Spinal cord (tissue), 9 donors: ENCODE measurements at regions not wholly inside any gene's neighbourhood (a gene's known extent, or its start where the extent isn't known, plus 50 kb on each side); places are given as distances from the start of the nearest gene placed in this dataset.
"Not testable (repeated sequence)": the region's sequence is repeated elsewhere in the genome, so short reads cannot be mapped to it uniquely, and the experiment has no call there.

Experiments used
- DNase-seq, 6 donors: peaks; one replicate each; pipeline versions ENCODE4 v3.0.0 to v3.0.0-alpha.2; 2013 to 2015; ENCODE audit warnings: low spot score in 6 of 6, low read depth in 4 of 6
- H3K27ac ChIP-seq: one replicate; pipeline ENCODE4 v1.5.1; 2013; ENCODE audit warnings: low read depth, low read length, control low read depth
- H3K27me3 ChIP-seq: one replicate; pipeline ENCODE4 v1.6.1; 2013; ENCODE audit warnings: low read length; ENCODE audit not compliant: control insufficient read depth, insufficient read depth
- H3K36me3 ChIP-seq: one replicate; pipeline ENCODE4 v1.6.1; 2013; ENCODE audit warnings: low read length; ENCODE audit not compliant: control insufficient read depth, insufficient read depth
- H3K4me1 ChIP-seq: one replicate; pipeline ENCODE4 v1.6.1; 2013; ENCODE audit warnings: low read length; ENCODE audit not compliant: control insufficient read depth, insufficient read depth
- H3K4me3 ChIP-seq: one replicate; pipeline ENCODE4 v1.5.1; 2013; ENCODE audit warnings: low read depth, low read length, control low read depth
- H3K9me3 ChIP-seq: one replicate; pipeline ENCODE4 v1.6.1; 2013; ENCODE audit warnings: low read length; ENCODE audit not compliant: control insufficient read depth, insufficient read depth
- WGBS: methylation state at CpG from one replicate; pipeline ENCODE4 v1.1.5; 2013; ENCODE audit warnings: missing lambda C conversion rate; ENCODE audit not compliant: insufficient coverage; 5-methylcytosine and 5-hydroxymethylcytosine counted together
- donor health status: healthy.

DNA sequence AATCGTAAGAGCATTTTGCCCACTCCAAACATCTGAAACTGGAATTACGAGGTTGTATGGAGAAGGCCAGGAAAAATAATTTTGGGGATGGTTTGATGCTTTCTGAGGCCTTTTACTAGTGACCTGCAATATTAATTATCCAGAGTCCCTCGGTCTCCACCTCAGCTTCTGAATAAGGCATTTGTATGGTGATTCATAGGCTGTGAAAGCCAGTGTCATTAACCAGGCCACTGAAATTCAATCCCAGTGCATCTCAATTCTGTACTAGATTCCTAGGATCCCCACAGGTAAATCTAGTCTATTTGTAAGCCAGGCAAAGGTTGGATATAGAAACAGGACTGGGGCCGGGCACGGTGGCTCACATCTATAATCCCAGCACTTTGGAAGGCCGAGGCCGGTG, 135.4 kb upstream of the RBPJ start:
- Histone ChIP-seq H3K27me3 (no peaks in the 10 kb centered on the region), H3K4me3 (no peak overlapping the region), H3K9me3 (no peaks in the 10 kb centered on the region), H3K27ac (no peak overlapping the region), H3K4me1 (no peaks in the 10 kb centered on the region), H3K36me3 (no peaks in the 10 kb centered on the region)
- 100% methylated on average over 1 of the region's 7 CpGs for WGBS
- DNase-seq: no peak

DNA sequence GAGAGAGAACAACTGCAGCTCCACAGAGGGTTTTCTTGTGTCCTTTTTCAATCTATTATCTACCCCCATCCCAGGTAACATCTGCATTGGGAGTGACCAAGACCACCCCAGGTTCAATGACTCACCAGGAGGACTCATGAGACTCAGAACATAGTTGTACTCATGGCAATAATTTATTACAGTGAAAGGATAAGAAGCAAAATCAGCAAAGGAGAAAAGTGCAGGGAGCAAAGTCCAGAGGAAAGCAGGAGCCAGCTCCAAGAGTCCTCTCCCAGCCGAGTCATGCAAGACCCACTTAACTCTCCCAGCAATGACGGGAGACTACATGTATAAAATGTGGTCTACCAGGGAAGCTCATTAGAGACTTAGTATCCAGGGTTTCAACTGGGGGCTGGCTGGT, 129.5 kb upstream of the RBPJ start:
- Histone ChIP-seq H3K4me1 (no peaks in the 10 kb centered on the region), H3K27me3 (no peaks in the 10 kb centered on the region), H3K36me3 (no peaks in the 10 kb centered on the region), H3K27ac (no peak overlapping the region), H3K9me3 (no peaks in the 10 kb centered on the region), H3K4me3 (no peak overlapping the region)
- 100% methylated on average over 1 of the region's 2 CpGs for WGBS
- no peak for DNase-seq

DNA sequence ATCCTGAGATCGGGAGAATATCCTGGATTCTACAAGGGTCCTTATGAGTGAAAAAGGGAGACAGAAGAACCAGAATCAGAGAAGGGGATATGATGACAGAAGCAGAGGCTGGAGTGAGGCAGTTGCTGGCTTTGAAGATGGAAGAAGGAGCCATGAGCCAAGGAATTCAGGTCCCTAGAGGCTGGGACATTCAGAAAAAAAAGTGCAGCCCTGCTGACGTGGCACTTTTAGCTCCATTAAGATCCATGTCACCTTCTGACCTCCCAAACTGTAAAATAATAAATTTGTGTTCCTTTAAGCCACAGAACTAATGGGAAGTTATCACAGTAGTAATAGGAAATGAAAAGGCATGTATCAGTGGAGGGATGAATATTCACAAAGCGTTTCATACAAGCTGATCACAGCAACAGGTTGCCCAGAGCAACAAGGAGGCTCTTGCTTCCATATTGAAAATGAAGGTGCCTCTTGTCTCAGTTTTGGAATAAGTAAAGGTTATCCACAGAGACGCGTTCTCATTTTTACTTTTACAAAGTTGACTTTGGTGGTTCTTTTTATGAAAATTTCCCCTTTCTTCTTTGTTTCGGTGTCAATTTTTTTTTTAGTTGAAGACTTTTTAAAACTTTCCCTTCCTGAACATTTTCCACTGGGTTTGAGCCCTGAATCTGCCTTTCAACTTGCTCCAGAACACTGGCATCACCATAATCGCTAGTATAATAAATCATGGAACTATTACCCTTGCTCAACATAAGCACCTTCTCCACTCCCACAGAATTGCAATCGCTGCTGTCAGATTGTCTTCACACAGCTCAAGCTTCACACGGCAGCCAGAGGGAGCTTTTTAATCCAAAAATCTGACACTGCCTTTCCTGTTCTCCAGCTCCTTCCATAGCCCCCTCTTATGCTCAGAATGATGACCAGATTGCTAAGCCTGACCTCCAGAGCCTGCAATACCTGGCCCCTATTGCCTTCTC, 127.6 kb upstream of the RBPJ start:
- Histone ChIP-seq H3K27me3 (no peaks in the 10 kb centered on the region), H3K36me3 (no peaks in the 10 kb centered on the region), H3K27ac (no peak overlapping the region), H3K9me3 (no peaks in the 10 kb centered on the region), H3K4me1 (no peaks in the 10 kb centered on the region), H3K4me3 (no peak overlapping the region)
- no peak for DNase-seq
- 77% methylated on average over 7 of the region's 9 CpGs for WGBS

DNA sequence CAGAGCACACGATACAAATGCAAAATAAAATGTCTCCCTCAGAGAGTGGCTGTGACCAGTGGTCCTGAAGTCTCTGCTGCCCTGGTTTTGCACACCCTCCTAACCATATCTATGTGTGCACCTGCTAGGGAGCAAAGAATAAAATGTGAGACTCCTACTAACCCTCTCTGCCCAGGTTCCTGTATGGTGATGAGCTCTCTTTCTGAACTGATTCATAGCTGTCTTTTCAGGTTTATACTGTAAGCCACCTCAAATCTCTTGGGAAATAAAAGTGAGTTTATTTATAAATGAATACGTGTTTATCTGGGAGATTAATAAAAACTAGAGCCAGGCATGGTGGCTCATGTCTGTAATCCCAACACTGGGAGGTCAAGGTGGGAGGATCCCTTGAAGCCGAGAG, 126.0 kb upstream of the RBPJ start:
- H3K4me3 ChIP-seq: no peak overlapping the region
- no peaks in the 10 kb centered on the region for H3K9me3 ChIP-seq
- no peak overlapping the region for H3K27ac ChIP-seq
- no peaks in the 10 kb centered on the region for H3K4me1 ChIP-seq
- no peaks in the 10 kb centered on the region for H3K36me3 ChIP-seq
- WGBS: 89% methylated on average over 3 of the region's 3 CpGs
- H3K27me3 ChIP-seq: no peaks in the 10 kb centered on the region
- no peak for DNase-seq

DNA sequence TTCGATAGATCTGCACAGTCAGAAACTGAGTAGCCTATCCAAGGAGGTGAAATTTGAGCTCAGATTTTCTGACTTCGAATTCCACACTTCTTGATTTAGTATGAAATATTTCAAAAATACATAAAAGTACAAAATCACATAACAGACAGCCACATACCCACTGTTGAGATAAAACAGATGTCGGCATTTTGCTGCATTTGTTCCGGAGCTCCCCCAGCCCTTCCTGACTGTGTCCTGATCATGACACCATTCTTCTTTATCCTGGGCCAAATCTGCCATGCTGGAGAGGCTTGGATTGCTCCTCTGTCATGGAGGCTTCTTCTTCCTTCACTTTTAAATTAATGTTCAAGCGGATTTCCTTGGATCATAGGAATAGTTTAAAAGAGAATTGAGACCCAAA, 124.2 kb upstream of the RBPJ start:
- Histone ChIP-seq H3K4me3 (no peak overlapping the region), H3K4me1 (no peaks in the 10 kb centered on the region), H3K9me3 (no peaks in the 10 kb centered on the region), H3K27ac (no peak overlapping the region), H3K27me3 (no peaks in the 10 kb centered on the region), H3K36me3 (no peaks in the 10 kb centered on the region)
- WGBS: 75% methylated on average over 2 of the region's 5 CpGs
- DNase-seq: no peak

DNA sequence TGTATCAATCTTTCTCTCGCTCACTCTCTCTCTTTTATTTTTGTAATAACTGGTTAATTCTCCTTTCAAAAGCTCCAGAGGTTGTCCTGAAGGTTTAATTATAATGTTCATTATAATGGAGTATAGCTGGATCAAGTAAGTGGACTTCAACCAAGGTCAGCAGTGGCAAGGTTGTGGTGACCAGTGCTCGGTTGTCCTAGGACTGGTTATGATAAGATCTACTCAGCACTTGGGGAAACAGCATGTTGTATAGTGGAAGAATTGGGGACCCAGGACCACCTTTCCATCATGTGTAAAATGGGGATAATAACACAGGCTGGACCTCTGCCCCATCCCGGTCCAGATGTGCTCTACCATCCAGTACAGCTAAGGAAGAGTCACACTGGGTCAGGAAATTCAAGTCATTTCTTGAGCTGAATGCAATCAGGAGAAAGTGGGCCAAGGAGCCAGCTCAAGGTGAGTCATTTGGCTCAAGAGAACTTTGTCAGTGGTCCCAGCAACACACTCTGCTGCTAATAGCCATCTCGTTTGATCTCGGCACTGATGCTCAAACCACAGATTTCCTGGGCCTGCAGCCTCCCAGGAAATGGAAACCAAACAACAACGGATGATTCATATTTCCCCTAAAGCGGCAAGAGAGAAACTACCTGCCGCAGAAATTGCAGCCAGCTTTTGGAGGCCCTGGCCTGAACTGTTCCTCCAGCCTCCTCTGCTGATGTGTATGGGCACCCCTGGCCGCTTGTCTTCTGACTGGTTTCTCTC, 123.6 kb upstream of the RBPJ start:
- 91% methylated on average over 3 of the region's 9 CpGs for WGBS
- no peaks in the 10 kb centered on the region for H3K36me3 ChIP-seq
- no peaks in the 10 kb centered on the region for H3K4me1 ChIP-seq
- H3K27ac ChIP-seq: no peak overlapping the region
- no peak overlapping the region for H3K4me3 ChIP-seq
- DNase-seq: no peak
- H3K27me3 ChIP-seq: no peaks in the 10 kb centered on the region
- H3K9me3 ChIP-seq: no peaks in the 10 kb centered on the region

DNA sequence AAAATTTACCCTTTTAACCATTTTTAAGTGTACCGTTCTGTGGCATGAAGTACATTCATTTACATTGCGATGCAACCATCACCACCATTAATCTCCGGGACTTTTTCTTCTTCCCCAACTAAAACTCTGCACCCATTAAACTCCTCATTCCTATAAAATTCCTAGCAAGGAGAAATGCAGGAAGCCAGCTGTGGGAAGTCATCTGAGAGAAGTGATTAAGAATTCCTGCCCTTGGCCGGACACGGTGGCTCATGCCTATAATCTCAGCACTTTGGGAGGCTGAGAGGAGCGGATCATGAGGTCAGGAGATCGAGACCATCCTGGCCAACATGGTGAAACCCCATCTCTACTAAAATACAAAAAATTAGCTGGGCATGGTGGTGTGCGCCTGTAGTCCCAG, 121.9 kb upstream of the RBPJ start:
- DNase-seq, H3K27ac ChIP-seq, H3K27me3 ChIP-seq, H3K36me3 ChIP-seq, H3K4me1 ChIP-seq, H3K4me3 ChIP-seq, H3K9me3 ChIP-seq: not testable (repeated sequence)
- 100% methylated on average over 4 of the region's 8 CpGs for WGBS

DNA sequence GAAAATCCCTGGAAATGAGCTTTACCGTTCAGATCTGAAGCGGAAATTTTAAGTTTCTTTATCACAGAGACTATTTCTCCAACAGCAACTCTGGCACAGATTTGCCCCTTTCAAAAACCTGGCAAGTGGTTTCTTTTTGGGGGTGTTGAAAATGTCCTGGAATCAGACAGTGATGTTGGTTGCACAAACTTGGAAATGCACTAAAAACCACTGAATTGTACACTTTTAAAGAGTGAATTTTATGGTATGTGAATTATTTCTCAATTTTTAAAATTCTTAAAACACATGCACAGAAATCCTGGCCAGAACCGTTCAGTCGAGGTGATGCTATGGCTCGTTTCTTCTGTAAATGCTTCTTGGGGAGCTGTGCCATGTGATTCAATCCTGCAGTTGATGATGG, 121.2 kb upstream of the RBPJ start:
- H3K4me1 ChIP-seq: no peaks in the 10 kb centered on the region
- DNase-seq: no peak
- no peak overlapping the region for H3K4me3 ChIP-seq
- H3K9me3 ChIP-seq: no peaks in the 10 kb centered on the region
- 96% methylated on average over 3 of the region's 5 CpGs for WGBS
- H3K27ac ChIP-seq: no peak overlapping the region
- no peaks in the 10 kb centered on the region for H3K36me3 ChIP-seq
- no peaks in the 10 kb centered on the region for H3K27me3 ChIP-seq

DNA sequence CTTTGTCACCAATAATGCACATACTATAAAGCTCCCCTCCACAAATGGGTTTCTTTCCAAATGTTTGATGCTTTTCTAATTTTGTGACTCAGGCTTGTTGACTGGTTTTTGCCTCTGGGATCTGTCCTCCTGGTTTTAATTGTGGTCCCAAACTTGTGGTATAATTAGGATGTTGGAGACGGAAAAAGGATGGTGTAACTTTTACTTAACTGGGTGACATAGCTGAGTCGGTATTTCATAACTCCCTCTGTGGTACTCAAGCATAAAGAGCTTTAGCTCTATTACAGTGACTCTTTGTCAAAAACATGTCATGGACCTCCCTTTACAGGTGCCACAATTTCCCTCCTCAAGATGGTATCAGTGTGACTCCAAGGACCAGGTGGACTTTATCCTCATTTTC, 119.7 kb upstream of the RBPJ start:
- no peaks in the 10 kb centered on the region for H3K36me3 ChIP-seq
- no peak overlapping the region for H3K4me3 ChIP-seq
- H3K27me3 ChIP-seq: no peaks in the 10 kb centered on the region
- H3K27ac ChIP-seq: no peak overlapping the region
- H3K9me3 ChIP-seq: no peaks in the 10 kb centered on the region
- DNase-seq: no peak
- H3K4me1 ChIP-seq: peaks cover 6% of the 10 kb centered on the region
- 100% methylated on average over 1 of the region's 2 CpGs for WGBS
